Keratinocyte (primary cell): ENCODE measurements at regions not wholly inside any gene's neighbourhood (a gene's known extent, or its start where the extent isn't known, plus 50 kb on each side); places are given as distances from the start of the nearest gene placed in this dataset.

Experiments
- DNase-seq: peaks from one replicate; pipeline ENCODE4 v3.0.0-alpha.2; 2011; ENCODE audit warnings: low read depth, missing footprints, low spot score
- FAIRE-seq: peaks from 2 replicates; lab custom pipeline; 2011; peaks lifted over from hg19 to GRCh38; lab: Jason Lieb, UNC
- H2AFZ ChIP-seq: 2 replicates; pipeline ENCODE4 v1.6.0; 2012; ENCODE audit warnings: low read length, control low read depth, inconsistent platforms; ENCODE audit not compliant: control insufficient read depth
- H3K27ac ChIP-seq: 2 replicates; pipeline ENCODE4 v1.5.1; 2011; ENCODE audit warnings: low read length; ENCODE audit not compliant: control insufficient read depth, insufficient read depth
- H3K27me3 ChIP-seq: 3 replicates; pipeline ENCODE4 v1.6.0; 2011; ENCODE audit warnings: low read length; ENCODE audit not compliant: control insufficient read depth, insufficient read depth; ENCODE audit errors: extremely low read depth
- H3K36me3 ChIP-seq, 2 experiments: 2 replicates in 1 of 2; 3 replicates in 1 of 2; pipeline ENCODE4 v1.5.1; 2011; ENCODE audit warnings: low read length in 2 of 2, mild to moderate bottlenecking in 1 of 2; ENCODE audit not compliant: control insufficient read depth in 2 of 2, insufficient read depth in 2 of 2; ENCODE audit errors: extremely low read depth in 1 of 2
- H3K4me1 ChIP-seq: 3 replicates; pipeline ENCODE4 v1.5.1; 2011; ENCODE audit warnings: low read length; ENCODE audit not compliant: control insufficient read depth, insufficient read depth; ENCODE audit errors: extremely low read depth
- H3K4me2 ChIP-seq: 3 replicates; pipeline ENCODE4 v1.6.0; 2011; ENCODE audit warnings: low read depth, low read length; ENCODE audit not compliant: control insufficient read depth, insufficient read depth; ENCODE audit errors: extremely low read depth
- H3K4me3 ChIP-seq, 3 experiments: fragments of 200-600 bp in 1 of 3; sonication (generic) in 1 of 3; 2 replicates in 2 of 3; 3 replicates in 1 of 3; pipeline ENCODE4 v1.5.1; 2011 to 2016; ENCODE audit warnings: low read length in 3 of 3, mild to moderate bottlenecking in 3 of 3, control low read depth in 2 of 3, inconsistent platforms in 1 of 3, low read depth in 1 of 3, mixed read lengths in 1 of 3, mixed run types in 1 of 3, moderate library complexity in 1 of 3; ENCODE audit not compliant: control insufficient read depth in 2 of 3, insufficient read depth in 2 of 3; ENCODE audit errors: extremely low read depth in 1 of 3
- H3K79me2 ChIP-seq: 2 replicates; pipeline ENCODE4 v1.6.0; 2012; ENCODE audit warnings: low read length; ENCODE audit not compliant: control insufficient read depth, insufficient read depth
- H3K9ac ChIP-seq: 3 replicates; pipeline ENCODE4 v1.6.0; 2011; ENCODE audit warnings: low read length; ENCODE audit not compliant: control insufficient read depth, insufficient read depth; ENCODE audit errors: extremely low read depth
- H3K9me1 ChIP-seq: 3 replicates; pipeline ENCODE4 v1.6.0; 2011; ENCODE audit warnings: low read length; ENCODE audit not compliant: control insufficient read depth, insufficient read depth; ENCODE audit errors: extremely low read depth
- H3K9me3 ChIP-seq: 2 replicates; pipeline ENCODE4 v1.5.1; 2012; ENCODE audit warnings: low read depth, low read length; ENCODE audit not compliant: control insufficient read depth
- H4K20me1 ChIP-seq: 3 replicates; pipeline ENCODE4 v1.6.0; 2011; ENCODE audit warnings: low read length; ENCODE audit not compliant: control insufficient read depth, insufficient read depth; ENCODE audit errors: extremely low read depth
- CTCF ChIP-seq, 3 experiments: IDR thresholded peaks in 1 of 3; conservative IDR thresholded peaks in 1 of 3; optimal IDR thresholded peaks in 1 of 3; 2 replicates in 2 of 3; 3 replicates in 1 of 3; pipeline versions ENCODE3 to v1.5.1; 2011; ENCODE audit warnings: low read length in 3 of 3, mild to moderate bottlenecking in 3 of 3, moderate library complexity in 2 of 3, control low read depth in 1 of 3, inconsistent platforms in 1 of 3; ENCODE audit not compliant: insufficient read depth in 2 of 3; ENCODE audit errors: extremely low read depth in 1 of 3
- EZH2 ChIP-seq: IDR thresholded peaks from one replicate; pipeline ENCODE4 v1.6.1; 2012; ENCODE audit warnings: inconsistent platforms, mild to moderate bottlenecking, low read length, moderate library complexity
- dilution Hi-C: fragments of 300-500 bp; cut with MboI; formaldehyde crosslinking; loops from one replicate; pipeline ENCODE4 v1.7.0; 2020; ENCODE audit warnings: low sequenced_read_pairs; ENCODE audit not compliant: extremely low pct_ligation_motif_present

- Histone ChIP-seq H3K4me1 (no peaks in the 10 kb centered on the region), H3K36me3 (no peaks in the 10 kb centered on the region), H2AFZ (no peak overlapping the region), H3K4me2 (no peak overlapping the region), H3K9ac (no peak overlapping the region), H3K4me3 (no peak overlapping the region), H4K20me1 (no peaks in the 10 kb centered on the region), H3K27ac (no peak overlapping the region), H3K9me3 (no peaks in the 10 kb centered on the region), H3K27me3 (no peaks in the 10 kb centered on the region), H3K79me2 (no peaks in the 10 kb centered on the region), H3K9me1 (no peaks in the 10 kb centered on the region)
- FAIRE-seq, result no peak
- dilution Hi-C loops, result no loop called here
- DNase-seq, result no peak
- TF ChIP-seq EZH2 (no peak), CTCF (optimal IDR thresholded peaks at IDR 0.05 in 1 of 3, IDR thresholded peaks at IDR 0.05 in 1 of 3, conservative IDR thresholded peaks at IDR 0.05 in 1 of 3; ENCODE audit: extremely low read depth in 1 of 3, insufficient read depth in 2 of 3, low read length in 3 of 3) (no peak)
These were observed 61.6 kb upstream of the GYPA start for GRCh38 chr4:144202081-144202480.

- H3K27ac ChIP-seq, result no peak overlapping the region
- H3K9me1 ChIP-seq, result no peaks in the 10 kb centered on the region
- dilution Hi-C loops, result no loop called here
- no peaks in the 10 kb centered on the region for H3K36me3 ChIP-seq
- H3K79me2 ChIP-seq, result no peaks in the 10 kb centered on the region
- H3K9ac ChIP-seq, result no peak overlapping the region
- no peaks in the 10 kb centered on the region for H3K9me3 ChIP-seq
- H2AFZ ChIP-seq, result no peak overlapping the region
- TF ChIP-seq CTCF (optimal IDR thresholded peaks at IDR 0.05 in 1 of 3, IDR thresholded peaks at IDR 0.05 in 1 of 3, conservative IDR thresholded peaks at IDR 0.05 in 1 of 3; ENCODE audit: extremely low read depth in 1 of 3, insufficient read depth in 2 of 3, low read length in 3 of 3) (no peak), EZH2 (no peak)
- H4K20me1 ChIP-seq, result no peaks in the 10 kb centered on the region
- no peak overlapping the region for H3K4me3 ChIP-seq
- no peaks in the 10 kb centered on the region for H3K4me1 ChIP-seq
- H3K27me3 ChIP-seq, result no peaks in the 10 kb centered on the region
- DNase-seq, result no peak
- FAIRE-seq, result no peak
- no peak overlapping the region for H3K4me2 ChIP-seq
These were observed 62.6 kb upstream of the GYPA start for GRCh38 chr4:144203155-144203554.
